ENCODE measurements at regions not wholly inside any gene's neighbourhood (a gene's known extent, or its start where the extent isn't known, plus 50 kb on each side); places are given as distances from the start of the nearest gene placed in this dataset.

GRCh38 chr12:131605304-131605829, 105.5 kb upstream of the SFSWAP start:
- no peak for DNase-seq (ENCODE audit: low read depth, low spot score)
- Mint-ChIP-seq H3K4me3 (no peak overlapping the region), H3K27ac (ENCODE audit: unreplicated experiment) (peak overlapping the region; percentile 36), H3K27me3 (ENCODE audit: low read depth) (peaks cover 2% of the 10 kb centered on the region), H3K4me1 (peaks cover 58% of the 10 kb centered on the region), H3K9me3 (peaks cover 2% of the 10 kb centered on the region), H3K36me3 (ENCODE audit: low read depth) (no peaks in the 10 kb centered on the region)
- no peak for TF ChIP-seq CTCF (conservative IDR thresholded peaks at IDR 0.05)

- Mint-ChIP-seq H3K4me3 (no peak overlapping the region), H3K27me3 (ENCODE audit: low read depth) (peaks cover 2% of the 10 kb centered on the region), H3K27ac (ENCODE audit: unreplicated experiment) (no peak overlapping the region), H3K36me3 (ENCODE audit: low read depth) (no peaks in the 10 kb centered on the region), H3K4me1 (peaks cover 53% of the 10 kb centered on the region), H3K9me3 (peaks cover 2% of the 10 kb centered on the region)
- DNase-seq (ENCODE audit: low read depth, low spot score) = no peak
- no peak for TF ChIP-seq CTCF (conservative IDR thresholded peaks at IDR 0.05)
Observed at GRCh38 chr12:131606218-131606901, 104.5 kb upstream of the SFSWAP start.

- no peak overlapping the region for H3K4me3 Mint-ChIP-seq
- H3K27ac Mint-ChIP-seq (ENCODE audit: unreplicated experiment) = no peak overlapping the region
- no peaks in the 10 kb centered on the region for H3K36me3 Mint-ChIP-seq (ENCODE audit: low read depth)
- DNase-seq (ENCODE audit: low read depth, low spot score) = no peak
- peaks cover 2% of the 10 kb centered on the region for H3K27me3 Mint-ChIP-seq (ENCODE audit: low read depth)
- peaks cover 45% of the 10 kb centered on the region for H3K4me1 Mint-ChIP-seq
- no peak for TF ChIP-seq CTCF (conservative IDR thresholded peaks at IDR 0.05)
- peaks cover 2% of the 10 kb centered on the region for H3K9me3 Mint-ChIP-seq
Observed at GRCh38 chr12:131607658-131608447, 103.0 kb upstream of the SFSWAP start.

- DNase-seq (ENCODE audit: low read depth, low spot score) = peak; percentile 79
- Mint-ChIP-seq H3K27ac (ENCODE audit: unreplicated experiment) (no peak overlapping the region), H3K36me3 (ENCODE audit: low read depth) (no peaks in the 10 kb centered on the region), H3K27me3 (ENCODE audit: low read depth) (peaks cover 2% of the 10 kb centered on the region), H3K4me3 (no peak overlapping the region), H3K4me1 (peaks cover 36% of the 10 kb centered on the region), H3K9me3 (peaks cover 2% of the 10 kb centered on the region)
- TF ChIP-seq CTCF (conservative IDR thresholded peaks at IDR 0.05) = peak; percentile 79
Observed at GRCh38 chr12:131608740-131609690, 101.9 kb upstream of the SFSWAP start.

- Mint-ChIP-seq H3K27ac (ENCODE audit: unreplicated experiment) (no peak overlapping the region), H3K9me3 (peaks cover 2% of the 10 kb centered on the region), H3K4me3 (no peak overlapping the region), H3K27me3 (ENCODE audit: low read depth) (peaks cover 2% of the 10 kb centered on the region), H3K4me1 (peaks cover 29% of the 10 kb centered on the region), H3K36me3 (ENCODE audit: low read depth) (no peaks in the 10 kb centered on the region)
- DNase-seq (ENCODE audit: low read depth, low spot score) = no peak
- TF ChIP-seq CTCF (conservative IDR thresholded peaks at IDR 0.05) = no peak
Observed at GRCh38 chr12:131609762-131610161, 101.1 kb upstream of the SFSWAP start.

All from neural crest cell (in vitro differentiated cells).